Panc1 (cell line): ENCODE measurements at regions not wholly inside any gene's neighbourhood (a gene's known extent, or its start where the extent isn't known, plus 50 kb on each side); places are given as distances from the start of the nearest gene placed in this dataset.

Experiments used
- ATAC-seq: fragments of 200-7000 bp; cut with Tn5 transposase; 2 replicates; pipeline ENCODE4 v1.9.1; 2020; ENCODE audit warnings: mild to moderate bottlenecking, moderate library complexity
- BruUV-seq: library from RNA; stranded (reverse); fragments of 400-500 nt; replicated peaks from 2 replicates; lab custom pipeline; 2021; lab: Mats Ljungman, UMichigan
- CTCF ChIA-PET: fragments of 300-600 bp; sonication (Branson Sonifier 250); formaldehyde crosslinking; loops from one replicate; lab custom pipeline; 2022; ENCODE audit warnings: antibody characterized with exemption; lab: Charles Lee
- POLR2A ChIA-PET: fragments of 300-600 bp; sonication (Branson Sonifier 250); formaldehyde crosslinking; loops from one replicate; lab custom pipeline; 2022; ENCODE audit warnings: antibody characterized with exemption; lab: Charles Lee
- DNase-seq: peaks from one replicate; pipeline ENCODE4 v3.0.0-alpha.2; 2010; ENCODE audit warnings: low read depth, low spot score
- H3K27ac ChIP-seq: 2 replicates; pipeline ENCODE4 v1.5.1; 2011; ENCODE audit warnings: mild to moderate bottlenecking, low read length, inconsistent platforms
- H3K27me3 ChIP-seq: fragments of 200-500 bp; sonication (Bioruptor generic); 2 replicates; pipeline ENCODE4 v1.6.0; 2014; ENCODE audit warnings: low read length, inconsistent platforms; ENCODE audit not compliant: control insufficient read depth, insufficient read depth
- H3K36me3 ChIP-seq: fragments of 200-500 bp; sonication (Bioruptor generic); 2 replicates; pipeline ENCODE4 v1.5.1; 2014; ENCODE audit warnings: inconsistent platforms, mild to moderate bottlenecking, low read length, moderate library complexity; ENCODE audit not compliant: control insufficient read depth, insufficient read depth
- H3K4me1 ChIP-seq: 2 replicates; pipeline ENCODE4 v1.5.1; 2011; ENCODE audit warnings: inconsistent platforms, mild to moderate bottlenecking, low read length, moderate library complexity; ENCODE audit not compliant: control insufficient read depth, insufficient read depth
- H3K4me3 ChIP-seq, 2 experiments: 2 replicates each; pipeline ENCODE4 v1.5.1; 2011 to 2012; ENCODE audit warnings: low read depth in 2 of 2, low read length in 2 of 2, mild to moderate bottlenecking in 2 of 2, inconsistent platforms in 1 of 2, moderate library complexity in 1 of 2
- H3K9me3 ChIP-seq: fragments of 200-500 bp; sonication (Bioruptor generic); 2 replicates; pipeline ENCODE4 v1.5.1; 2014; ENCODE audit warnings: low read depth, mild to moderate bottlenecking, inconsistent platforms, low read length, moderate library complexity; ENCODE audit not compliant: control insufficient read depth, insufficient read depth
- CTCF ChIP-seq: fragments of 450-650 bp; IDR thresholded peaks from 2 replicates; pipeline ENCODE4 v1.5.1; 2017; ENCODE audit warnings: mild to moderate bottlenecking
- POLR2AphosphoS5 ChIP-seq: IDR thresholded peaks from 2 replicates; pipeline ENCODE4 v1.6.1; 2012; ENCODE audit warnings: mild to moderate bottlenecking, low read depth, low read length, moderate library complexity
- REST ChIP-seq, 2 experiments: IDR thresholded peaks; 2 replicates each; pipeline ENCODE4 v1.6.1; 2011 to 2012; ENCODE audit warnings: low read depth in 2 of 2, control low read depth in 1 of 2, low read length in 1 of 2, mild to moderate bottlenecking in 1 of 2, moderate library complexity in 1 of 2; ENCODE audit not compliant: insufficient read depth in 1 of 2
- SIN3A ChIP-seq: IDR thresholded peaks from 2 replicates; pipeline ENCODE4 v1.6.1; 2012; ENCODE audit warnings: low read depth, mild to moderate bottlenecking, low read length, moderate library complexity, borderline replicate concordance; ENCODE audit not compliant: insufficient read depth
- TCF7L2 ChIP-seq: IDR thresholded peaks from 2 replicates; pipeline ENCODE4 v1.6.1; 2011; ENCODE audit warnings: mild to moderate bottlenecking, low read depth, low read length, inconsistent platforms
- in situ Hi-C: cut with HindIII; loops from 2 replicates; pipeline ENCODE4 v1.10.0; 2016; ENCODE audit warnings: low sequenced_read_pairs, low pct_unique_long_range_greater_than_20kb
- intact Hi-C: fragments of 100-400 bp; cut with micrococcal nuclease; formaldehyde crosslinking; loops from one replicate; pipeline ENCODE4 v1.10.0; 2022; ENCODE audit not compliant: unreplicated experiment

- CTCF ChIA-PET = interaction anchor here (0.7 kb wide), 1 partner anchor 787 kb away, joined by 19 read pairs; no protein-coding TSS in a partner anchor
- H3K27ac ChIP-seq = no peak overlapping the region
- in situ Hi-C loops = no loop called here
- H3K9me3 ChIP-seq = no peaks in the 10 kb centered on the region
- TF ChIP-seq POLR2AphosphoS5 (no peak), TCF7L2 (no peak), CTCF (no peak), REST (IDR thresholded peaks at IDR 0.05; ENCODE audit: insufficient read depth in 1 of 2, low read depth in 2 of 2, low read length in 1 of 2) (no peak), SIN3A (no peak)
- H3K27me3 ChIP-seq = no peaks in the 10 kb centered on the region
- POLR2A ChIA-PET = no interaction called here
- H3K36me3 ChIP-seq = no peaks in the 10 kb centered on the region
- DNase-seq (no peak), ATAC-seq (no peak)
- BruUV-seq = no TSS peak
- no peaks in the 10 kb centered on the region for H3K4me1 ChIP-seq
- H3K4me3 ChIP-seq = no peak overlapping the region
- intact Hi-C loops = no loop called here
Observed at GRCh38 chr22:27534720-27535125, 266.8 kb downstream of the MN1 start.

- Histone ChIP-seq H3K4me3 (no peak overlapping the region), H3K4me1 (no peaks in the 10 kb centered on the region), H3K9me3 (no peaks in the 10 kb centered on the region), H3K27me3 (no peaks in the 10 kb centered on the region), H3K27ac (no peak overlapping the region), H3K36me3 (no peaks in the 10 kb centered on the region)
- BruUV-seq = no TSS peak
- ChIA-PET POLR2A (no interaction called here), CTCF (interaction anchor here (0.7 kb wide), 1 partner anchor 788 kb away, joined by 19 read pairs; no protein-coding TSS in a partner anchor)
- DNase-seq = no peak
- TF ChIP-seq CTCF = no peak
- no peak for TF ChIP-seq SIN3A
- no peak for TF ChIP-seq REST (IDR thresholded peaks at IDR 0.05; ENCODE audit: insufficient read depth in 1 of 2, low read depth in 2 of 2, low read length in 1 of 2)
- TF ChIP-seq POLR2AphosphoS5 = no peak
- no peak for TF ChIP-seq TCF7L2
- ATAC-seq = no peak
- intact Hi-C loops = no loop called here
- in situ Hi-C loops = no loop called here
Observed at GRCh38 chr22:27535452-27535851, 266.1 kb downstream of the MN1 start.
